ENCODE measurements at regions not wholly inside any gene's neighbourhood (a gene's known extent, or its start where the extent isn't known, plus 50 kb on each side); places are given as distances from the start of the nearest gene placed in this dataset.
A peak's percentile ranks its signal among the peaks of the same experiment; 100 is the strongest.

- intact Hi-C loops (cut with DNase I), result no loop called here
- no peak overlapping the region for H3K4me3 ChIP-seq
- FAIRE-seq (no peak), ATAC-seq (peak in 3 of 4 donors; percentile 45 to 60 (median 48)), DNase-seq (no peak)
- no peak for TF ChIP-seq CTCF (IDR thresholded peaks at IDR 0.05)
- WGBS, 2 donors, result 38 to 39% methylated on average over 9 of the region's 9 CpGs
- H3K9me3 ChIP-seq, result no peaks in the 10 kb centered on the region
- no peaks in the 10 kb centered on the region for H3K27me3 ChIP-seq
- H3K27ac ChIP-seq, result no peak overlapping the region
- H3K4me1 ChIP-seq, result no peaks in the 10 kb centered on the region
- no peaks in the 10 kb centered on the region for H3K36me3 ChIP-seq
These were observed 526.7 kb downstream of the INSC start for GRCh38 chr11:15641271-15642045.

- Histone ChIP-seq H3K36me3 (no peaks in the 10 kb centered on the region), H3K27me3 (no peaks in the 10 kb centered on the region), H3K4me1 (no peaks in the 10 kb centered on the region), H3K9me3 (no peaks in the 10 kb centered on the region), H3K4me3 (no peak overlapping the region), H3K27ac (no peak overlapping the region)
- FAIRE-seq, result no peak
- ATAC-seq, result no peak
- DNase-seq, result no peak
- no peak for TF ChIP-seq CTCF (IDR thresholded peaks at IDR 0.05)
- intact Hi-C loops (cut with DNase I), result no loop called here
- WGBS, 2 donors, result 93 to 100% methylated on average over 1 of the region's 1 CpG
These were observed 530.5 kb downstream of the INSC start for GRCh38 chr11:15645201-15645600.

DNA sequence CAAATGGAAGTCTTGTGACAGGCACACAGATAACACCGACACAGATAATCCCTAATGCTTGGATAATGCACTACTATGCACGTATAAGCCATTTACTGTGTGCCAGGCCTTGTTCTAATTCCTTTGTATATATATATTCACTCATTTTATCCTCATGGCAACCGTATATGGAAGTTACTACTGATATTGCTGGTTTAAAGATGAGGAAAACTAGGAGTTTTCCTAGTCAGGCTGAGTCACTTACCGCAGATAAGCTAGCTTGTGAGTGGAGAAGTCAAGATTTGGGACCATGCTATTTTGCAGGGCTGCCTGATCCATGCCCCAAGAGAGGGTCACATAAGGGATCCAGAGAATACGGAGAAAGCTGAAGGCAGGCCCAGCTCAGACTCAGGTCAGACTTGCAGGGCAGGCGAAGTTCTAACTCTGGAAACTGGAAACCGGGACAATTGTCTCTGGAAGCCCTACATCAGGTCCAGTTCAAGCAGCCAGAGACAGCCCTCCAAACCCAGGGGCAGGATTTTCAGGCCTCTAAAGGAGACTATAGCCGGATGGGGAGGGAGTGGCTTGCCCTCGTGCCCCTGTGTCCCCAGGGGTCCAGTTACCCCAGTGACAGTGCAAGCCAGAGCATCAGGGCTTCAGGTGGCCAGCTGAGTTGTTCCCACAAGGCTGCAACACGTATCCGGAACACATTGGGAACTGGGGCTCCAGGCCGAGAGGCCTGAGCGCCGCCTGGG, 534.8 kb downstream of the INSC start:
- H3K9me3 ChIP-seq, result no peaks in the 10 kb centered on the region
- no peak overlapping the region for H3K4me3 ChIP-seq
- FAIRE-seq (no peak), ATAC-seq (peak in 1 of 4 donors; percentile 3), DNase-seq (no peak)
- WGBS, 2 donors, result 49 to 50% methylated on average over 14 of the region's 14 CpGs
- peak overlapping the region in 3 of 4 donors; percentile 72 to 93 (median 78) for H3K27ac ChIP-seq
- intact Hi-C loops (cut with DNase I), result loop anchor here in 1 of 3 donors (10.0 kb wide), 1 partner anchor 955 kb away; no protein-coding TSS in a partner anchor
- no peaks in the 10 kb centered on the region for H3K36me3 ChIP-seq
- peaks cover 6% of the 10 kb centered on the region in 3 donors for H3K4me1 ChIP-seq
- TF ChIP-seq CTCF (IDR thresholded peaks at IDR 0.05), result no peak
- H3K27me3 ChIP-seq, result no peaks in the 10 kb centered on the region

DNA sequence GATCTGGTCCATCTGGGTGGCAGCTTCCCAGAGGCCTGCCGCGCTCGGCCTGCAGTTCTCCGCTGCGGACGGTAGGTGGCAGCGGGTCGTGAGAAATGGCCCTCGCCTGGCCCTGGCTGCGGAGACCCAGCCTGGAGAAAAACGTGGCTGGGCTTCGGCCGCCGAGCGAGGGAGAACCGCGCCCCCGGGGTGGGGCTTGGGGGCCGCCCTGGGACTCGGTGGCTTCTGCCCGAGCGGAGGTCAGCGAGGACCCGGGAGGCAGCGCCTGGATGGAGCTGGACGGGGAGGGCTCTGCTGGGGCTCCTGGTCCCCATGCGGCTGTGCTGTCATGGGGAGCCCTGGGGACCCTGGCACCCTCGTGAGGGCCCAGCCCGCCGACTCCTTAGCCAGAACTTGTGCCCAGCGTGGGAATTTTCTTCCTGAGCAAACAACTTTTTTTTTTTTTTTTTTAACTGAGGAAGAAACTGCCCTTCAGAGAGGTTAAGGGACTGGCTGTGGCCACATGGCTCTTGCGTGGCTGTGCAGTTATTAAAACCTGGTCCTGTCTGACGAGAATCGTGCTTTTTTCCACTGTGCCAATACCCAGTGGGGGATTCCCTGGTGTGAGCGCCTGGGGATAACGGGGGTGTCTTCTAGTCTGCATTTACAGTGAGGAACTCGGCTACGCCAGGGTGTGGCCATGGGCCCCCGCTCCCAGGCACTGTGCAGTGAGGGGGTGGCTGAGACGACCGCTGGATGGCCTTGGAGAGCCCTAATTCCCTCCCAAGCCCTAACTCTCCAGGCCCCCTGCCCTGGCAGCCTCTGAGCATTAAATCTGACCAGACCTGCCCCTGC, 535.6 kb downstream of the INSC start:
- ATAC-seq, result peak; percentile 98 to 100 (median 99)
- intact Hi-C loops (cut with DNase I), result loop anchor here in 1 of 3 donors (10.0 kb wide), 1 partner anchor 954 kb away; no protein-coding TSS in a partner anchor
- Histone ChIP-seq H3K27me3 (no peaks in the 10 kb centered on the region), H3K9me3 (no peaks in the 10 kb centered on the region), H3K4me3 (peak overlapping the region; percentile 18 to 38 (median 30)), H3K36me3 (no peaks in the 10 kb centered on the region), H3K4me1 (peaks cover 6% of the 10 kb centered on the region in 3 donors), H3K27ac (peak overlapping the region; percentile 72 to 93 (median 80))
- TF ChIP-seq CTCF (IDR thresholded peaks at IDR 0.05), result peak; percentile 96 to 99 (median 98)
- DNase-seq, result peak; percentile 91 to 99 (median 96)
- WGBS, 2 donors, result 3% methylated on average over 41 of the region's 41 CpGs
- no peak for FAIRE-seq
